ENCODE measurements at regions not wholly inside any gene's neighbourhood (a gene's known extent, or its start where the extent isn't known, plus 50 kb on each side); places are given as distances from the start of the nearest gene placed in this dataset.
"Not testable (repeated sequence)": the region's sequence is repeated elsewhere in the genome, so short reads cannot be mapped to it uniquely, and the experiment has no call there.

- not testable (repeated sequence) for TF ChIP-seq POLR2AphosphoS5 (IDR thresholded peaks at IDR 0.05); CTCF (IDR thresholded peaks at IDR 0.05 in 8 of 11, conservative IDR thresholded peaks at IDR 0.05 in 3 of 11)
Observed at GRCh38 chr4:132457987-132458386, 691.1 kb upstream of the PCDH10 start.

All from spleen (tissue), 7 donors.